ENCODE measurements at regions not wholly inside any gene's neighbourhood (a gene's known extent, or its start where the extent isn't known, plus 50 kb on each side); places are given as distances from the start of the nearest gene placed in this dataset.

DNA sequence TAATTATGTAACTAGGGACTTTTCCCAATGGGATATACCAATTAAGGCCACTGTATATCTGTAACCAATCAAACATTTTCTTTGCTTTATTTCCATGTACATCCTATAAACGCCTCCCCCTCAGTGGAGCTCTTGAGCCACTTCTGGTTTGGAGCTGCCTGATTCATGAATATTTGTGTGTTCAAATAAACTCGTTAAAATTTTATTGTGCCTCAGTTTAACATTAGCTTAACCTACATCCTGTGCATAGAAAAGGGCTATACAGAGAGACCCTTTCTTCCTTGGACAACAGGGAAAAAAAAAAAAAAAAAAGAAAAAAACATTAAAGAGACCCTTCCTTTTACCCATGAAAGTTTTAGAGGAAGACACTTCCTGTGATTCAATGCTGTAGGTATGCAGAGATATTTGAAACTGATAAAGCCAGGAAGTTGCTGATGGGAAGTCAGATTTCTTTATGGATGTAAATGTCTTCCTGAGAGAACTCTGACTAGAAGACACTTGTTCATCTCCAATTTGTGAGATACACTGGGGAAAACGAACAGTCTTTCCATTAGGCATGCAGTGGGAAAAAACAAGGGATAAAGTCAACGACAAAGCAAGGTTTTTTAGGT is 614.6 kb upstream of the SOX11 start:
- DNase-seq (ENCODE audit: extremely low read depth, low read depth), result no peak
- no peak overlapping the region for H3K4me3 ChIP-seq (replicated peaks; ENCODE audit: low read depth, low read length)
- TF ChIP-seq CTCF (IDR thresholded peaks at IDR 0.05; ENCODE audit: low read depth, low read length, missing control alignments), result no peak

GRCh38 chr2:5083402-5083801 is 608.8 kb upstream of the SOX11 start:
- H3K4me3 ChIP-seq (replicated peaks; ENCODE audit: low read depth, low read length), result no peak overlapping the region
- TF ChIP-seq CTCF (IDR thresholded peaks at IDR 0.05; ENCODE audit: low read depth, low read length, missing control alignments), result no peak
- no peak for DNase-seq (ENCODE audit: extremely low read depth, low read depth)

DNA sequence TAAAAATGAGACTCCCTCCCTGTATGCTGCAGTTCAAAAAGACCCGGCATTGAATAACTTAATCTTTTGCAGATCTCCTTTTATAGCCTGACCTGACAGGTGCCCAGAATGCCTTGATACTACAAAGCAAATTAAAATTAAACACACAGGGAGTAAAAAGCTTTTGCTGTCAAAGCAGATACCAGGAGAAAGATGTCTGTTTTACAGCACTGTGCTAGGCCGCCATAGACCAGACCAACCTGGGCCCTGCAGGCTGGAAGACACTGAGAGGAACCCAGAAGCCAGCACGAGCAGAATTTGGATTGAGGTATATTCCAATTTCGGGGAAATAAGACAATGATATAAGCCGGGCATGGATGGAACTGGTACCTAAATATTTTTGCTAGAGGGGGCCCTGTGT is 602.8 kb upstream of the SOX11 start:
- DNase-seq (ENCODE audit: extremely low read depth, low read depth), result no peak
- TF ChIP-seq CTCF (IDR thresholded peaks at IDR 0.05; ENCODE audit: low read depth, low read length, missing control alignments), result no peak
- H3K4me3 ChIP-seq (replicated peaks; ENCODE audit: low read depth, low read length), result no peak overlapping the region

DNA sequence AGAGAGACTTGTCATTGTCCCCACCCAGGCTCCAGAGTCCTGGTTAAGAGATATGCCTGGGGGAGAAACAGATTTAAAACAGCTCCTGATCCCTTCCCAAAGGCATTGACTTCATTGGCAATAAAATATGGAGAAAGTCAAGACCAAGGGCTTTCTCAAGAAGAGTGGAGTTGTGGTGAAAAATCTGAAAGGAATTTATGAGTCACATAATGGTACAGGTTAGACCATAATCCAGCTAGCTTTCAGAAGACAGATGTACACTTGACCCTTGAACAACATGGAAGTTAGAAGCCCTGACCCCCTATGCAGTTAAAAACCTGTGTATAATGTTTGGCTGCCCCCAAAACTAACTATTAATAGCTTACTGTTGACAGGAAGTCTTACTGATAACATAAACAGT is 599.1 kb upstream of the SOX11 start:
- no peak for DNase-seq (ENCODE audit: extremely low read depth, low read depth)
- no peak for TF ChIP-seq CTCF (IDR thresholded peaks at IDR 0.05; ENCODE audit: low read depth, low read length, missing control alignments)
- no peak overlapping the region for H3K4me3 ChIP-seq (replicated peaks; ENCODE audit: low read depth, low read length)

DNA sequence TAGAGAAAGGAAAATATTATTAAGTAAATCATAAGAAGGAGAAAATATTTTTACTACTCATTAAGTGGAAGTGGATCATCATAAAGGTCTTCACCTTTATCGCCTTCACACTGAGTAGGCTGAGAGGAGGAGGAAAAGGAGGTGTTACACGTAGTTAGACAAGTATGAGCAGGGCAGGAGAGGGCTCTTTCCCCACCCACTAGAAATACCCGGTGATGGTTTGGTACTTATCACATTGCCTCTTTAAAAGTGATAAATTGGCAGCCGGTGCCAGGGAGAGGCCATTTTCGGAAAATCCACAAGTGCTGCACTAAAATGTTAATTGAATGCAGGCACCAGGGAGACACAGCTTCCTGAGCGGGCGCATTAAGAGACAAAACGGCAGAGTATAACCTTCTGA is 598.7 kb upstream of the SOX11 start:
- H3K4me3 ChIP-seq (replicated peaks; ENCODE audit: low read depth, low read length), result no peak overlapping the region
- no peak for DNase-seq (ENCODE audit: extremely low read depth, low read depth)
- TF ChIP-seq CTCF (IDR thresholded peaks at IDR 0.05; ENCODE audit: low read depth, low read length, missing control alignments), result no peak

DNA sequence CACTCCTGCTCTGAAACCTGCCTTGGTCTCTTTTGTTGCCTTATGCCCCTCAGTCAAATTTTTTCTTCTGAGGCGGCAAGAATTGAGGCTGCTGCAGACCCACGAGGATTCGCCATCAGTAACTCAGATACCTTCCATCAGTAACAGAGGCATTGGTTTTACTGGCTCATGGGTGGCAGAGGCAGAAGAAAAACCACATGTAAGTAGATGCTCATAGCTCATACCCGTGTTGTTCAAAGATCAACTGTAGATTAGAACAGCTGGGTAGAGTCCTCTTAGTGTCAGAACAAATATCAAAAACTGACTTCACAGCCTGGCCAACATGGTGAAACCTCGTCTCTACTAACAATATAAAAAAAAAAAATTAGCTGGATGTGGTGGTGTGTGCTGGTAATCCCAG is 598.0 kb upstream of the SOX11 start:
- DNase-seq (ENCODE audit: extremely low read depth, low read depth), result no peak
- no peak overlapping the region for H3K4me3 ChIP-seq (replicated peaks; ENCODE audit: low read depth, low read length)
- no peak for TF ChIP-seq CTCF (IDR thresholded peaks at IDR 0.05; ENCODE audit: low read depth, low read length, missing control alignments)

GRCh38 chr2:5098286-5098685 is 593.9 kb upstream of the SOX11 start:
- DNase-seq (ENCODE audit: extremely low read depth, low read depth), result no peak
- H3K4me3 ChIP-seq (replicated peaks; ENCODE audit: low read depth, low read length), result no peak overlapping the region
- no peak for TF ChIP-seq CTCF (IDR thresholded peaks at IDR 0.05; ENCODE audit: low read depth, low read length, missing control alignments)

Measured in HFF-Myc (cell line).